ENCODE measurements at regions not wholly inside any gene's neighbourhood (a gene's known extent, or its start where the extent isn't known, plus 50 kb on each side); places are given as distances from the start of the nearest gene placed in this dataset.
A peak's percentile ranks its signal among the peaks of the same experiment; 100 is the strongest.

- H3K4me3 Mint-ChIP-seq (ENCODE audit: unreplicated experiment), result no peak overlapping the region
- Histone ChIP-seq H3K9me3 (0 out of 2 replicates have a peak, but pooled peaks cover 3% of the 10 kb centered on the region), H3K27me3 (replicated peaks; ENCODE audit: control insufficient read depth, insufficient read depth, low read length) (no peaks in the 10 kb centered on the region), H3K36me3 (ENCODE audit: control insufficient read depth, insufficient read depth, low read length) (no peaks in the 10 kb centered on the region), H3K4me1 (peaks cover 40% of the 10 kb centered on the region), H3K4me3 (ENCODE audit: low read depth, low read length) (no peak overlapping the region)
- H3K27me3 Mint-ChIP-seq (ENCODE audit: insufficient read depth, unreplicated experiment), result no peaks in the 10 kb centered on the region
- no peaks in the 10 kb centered on the region for H3K9me3 Mint-ChIP-seq (ENCODE audit: unreplicated experiment)
- H3K27ac Mint-ChIP-seq (ENCODE audit: unreplicated experiment), result peak overlapping the region; percentile 72
- H3K36me3 Mint-ChIP-seq (ENCODE audit: insufficient read depth, unreplicated experiment), result no peaks in the 10 kb centered on the region
- no TSS peak for BruUV-seq (replicated peaks)
- ChIA-PET CTCF (interaction anchor here (1.1 kb wide), 1 partner anchor 100 kb away, joined by 3 read pairs; no protein-coding TSS in a partner anchor), POLR2A (no interaction called here)
- TF ChIP-seq, protein P1, sequence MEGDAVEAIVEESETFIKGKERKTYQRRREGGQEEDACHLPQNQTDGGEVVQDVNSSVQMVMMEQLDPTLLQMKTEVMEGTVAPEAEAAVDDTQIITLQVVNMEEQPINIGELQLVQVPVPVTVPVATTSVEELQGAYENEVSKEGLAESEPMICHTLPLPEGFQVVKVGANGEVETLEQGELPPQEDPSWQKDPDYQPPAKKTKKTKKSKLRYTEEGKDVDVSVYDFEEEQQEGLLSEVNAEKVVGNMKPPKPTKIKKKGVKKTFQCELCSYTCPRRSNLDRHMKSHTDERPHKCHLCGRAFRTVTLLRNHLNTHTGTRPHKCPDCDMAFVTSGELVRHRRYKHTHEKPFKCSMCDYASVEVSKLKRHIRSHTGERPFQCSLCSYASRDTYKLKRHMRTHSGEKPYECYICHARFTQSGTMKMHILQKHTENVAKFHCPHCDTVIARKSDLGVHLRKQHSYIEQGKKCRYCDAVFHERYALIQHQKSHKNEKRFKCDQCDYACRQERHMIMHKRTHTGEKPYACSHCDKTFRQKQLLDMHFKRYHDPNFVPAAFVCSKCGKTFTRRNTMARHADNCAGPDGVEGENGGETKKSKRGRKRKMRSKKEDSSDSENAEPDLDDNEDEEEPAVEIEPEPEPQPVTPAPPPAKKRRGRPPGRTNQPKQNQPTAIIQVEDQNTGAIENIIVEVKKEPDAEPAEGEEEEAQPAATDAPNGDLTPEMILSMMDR (IDR thresholded peaks at IDR 0.05; ENCODE audit: insufficient read depth in 1 of 2, low read depth in 1 of 2, low read length in 1 of 2, severe bottlenecking in 1 of 2, unreplicated experiment in 1 of 2), result no peak
- DNase-seq, result no peak
- intact Hi-C loops (cut with micrococcal nuclease; ENCODE audit: unreplicated experiment), result loop anchor here (1.0 to 2.0 kb wide), 2 partner anchors 48 to 273 kb away; partner anchors contain the start of gene PLK2
- peaks cover 11% of the 10 kb centered on the region for H3K4me1 Mint-ChIP-seq (ENCODE audit: low read depth, unreplicated experiment)
Observed at GRCh38 chr5:58187432-58188261, 272.2 kb downstream of the PLK2 start.

DNA sequence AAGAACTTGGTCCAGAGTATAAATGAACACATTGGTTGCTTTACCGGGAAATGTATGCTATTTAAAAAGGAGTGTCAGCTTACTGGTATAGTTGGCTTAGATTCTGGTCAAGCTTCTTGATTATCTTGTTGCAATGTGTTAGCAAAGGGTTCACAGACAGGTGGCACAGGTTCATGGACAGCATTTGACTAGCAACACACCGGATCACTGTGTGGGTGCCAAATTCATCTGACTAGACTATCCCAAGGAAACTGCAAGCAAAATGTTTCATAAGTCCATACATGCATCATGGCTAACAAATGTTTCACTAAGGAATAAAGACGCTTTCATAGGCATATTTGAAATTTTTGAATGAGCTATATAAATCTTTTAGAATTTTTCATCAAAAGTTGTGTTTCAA is 274.1 kb downstream of the PLK2 start:
- no peaks in the 10 kb centered on the region for H3K27me3 Mint-ChIP-seq (ENCODE audit: insufficient read depth, unreplicated experiment)
- Histone ChIP-seq H3K27me3 (replicated peaks; ENCODE audit: control insufficient read depth, insufficient read depth, low read length) (no peaks in the 10 kb centered on the region), H3K36me3 (ENCODE audit: control insufficient read depth, insufficient read depth, low read length) (no peaks in the 10 kb centered on the region), H3K9me3 (0 out of 2 replicates have a peak, but pooled peaks cover 3% of the 10 kb centered on the region), H3K4me3 (ENCODE audit: low read depth, low read length) (no peak overlapping the region), H3K4me1 (peaks cover 40% of the 10 kb centered on the region)
- no TSS peak for BruUV-seq (replicated peaks)
- H3K4me1 Mint-ChIP-seq (ENCODE audit: low read depth, unreplicated experiment), result peaks cover 8% of the 10 kb centered on the region
- H3K36me3 Mint-ChIP-seq (ENCODE audit: insufficient read depth, unreplicated experiment), result no peaks in the 10 kb centered on the region
- intact Hi-C loops (cut with micrococcal nuclease; ENCODE audit: unreplicated experiment), result no loop called here
- DNase-seq, result no peak
- H3K4me3 Mint-ChIP-seq (ENCODE audit: unreplicated experiment), result no peak overlapping the region
- TF ChIP-seq, protein P1 (IDR thresholded peaks at IDR 0.05; ENCODE audit: insufficient read depth in 1 of 2, low read depth in 1 of 2, low read length in 1 of 2, severe bottlenecking in 1 of 2, unreplicated experiment in 1 of 2), result no peak
- H3K27ac Mint-ChIP-seq (ENCODE audit: unreplicated experiment), result no peak overlapping the region
- ChIA-PET POLR2A (no interaction called here), CTCF (no interaction called here)
- H3K9me3 Mint-ChIP-seq (ENCODE audit: unreplicated experiment), result no peaks in the 10 kb centered on the region

DNA sequence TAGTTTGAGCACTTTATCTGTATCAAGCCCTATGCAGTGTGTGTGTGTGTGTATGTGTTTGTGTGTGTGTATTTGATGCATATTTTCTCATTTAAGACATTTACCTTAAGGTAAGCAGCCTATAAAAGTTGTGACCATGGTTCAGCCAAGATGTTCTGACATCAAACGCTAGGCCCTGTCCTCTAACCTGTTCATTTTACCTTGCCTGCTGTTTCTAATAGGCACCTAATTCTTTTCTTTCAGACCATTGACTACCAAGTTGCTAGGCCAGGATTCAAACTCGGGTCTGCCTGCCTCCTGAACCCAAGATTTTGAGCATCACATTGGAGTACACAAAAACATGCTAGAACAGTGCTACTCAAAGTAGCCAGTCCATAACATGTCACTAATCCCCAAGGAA is 274.5 kb downstream of the PLK2 start:
- Mint-ChIP-seq H3K27me3 (ENCODE audit: insufficient read depth, unreplicated experiment) (no peaks in the 10 kb centered on the region), H3K27ac (ENCODE audit: unreplicated experiment) (no peak overlapping the region), H3K36me3 (ENCODE audit: insufficient read depth, unreplicated experiment) (no peaks in the 10 kb centered on the region), H3K4me3 (ENCODE audit: unreplicated experiment) (no peak overlapping the region), H3K4me1 (ENCODE audit: low read depth, unreplicated experiment) (peaks cover 4% of the 10 kb centered on the region), H3K9me3 (ENCODE audit: unreplicated experiment) (no peaks in the 10 kb centered on the region)
- intact Hi-C loops (cut with micrococcal nuclease; ENCODE audit: unreplicated experiment), result no loop called here
- H3K4me1 ChIP-seq, result peaks cover 38% of the 10 kb centered on the region
- H3K4me3 ChIP-seq (ENCODE audit: low read depth, low read length), result no peak overlapping the region
- no peaks in the 10 kb centered on the region for H3K27me3 ChIP-seq (replicated peaks; ENCODE audit: control insufficient read depth, insufficient read depth, low read length)
- 0 out of 2 replicates have a peak, but pooled peaks cover 3% of the 10 kb centered on the region for H3K9me3 ChIP-seq
- H3K36me3 ChIP-seq (ENCODE audit: control insufficient read depth, insufficient read depth, low read length), result no peaks in the 10 kb centered on the region
- ChIA-PET POLR2A (no interaction called here), CTCF (no interaction called here)
- BruUV-seq (replicated peaks), result no TSS peak
- DNase-seq, result no peak
- TF ChIP-seq, protein P1 (IDR thresholded peaks at IDR 0.05; ENCODE audit: insufficient read depth in 1 of 2, low read depth in 1 of 2, low read length in 1 of 2, severe bottlenecking in 1 of 2, unreplicated experiment in 1 of 2), result no peak
